Neuronal stem cell (in vitro differentiated cells): ENCODE measurements at regions not wholly inside any gene's neighbourhood (a gene's known extent, or its start where the extent isn't known, plus 50 kb on each side); places are given as distances from the start of the nearest gene placed in this dataset.
A peak's percentile ranks its signal among the peaks of the same experiment; 100 is the strongest.

Experiments used
- DNase-seq: peaks from one replicate; pipeline ENCODE4 v3.0.0-alpha.2; 2013; ENCODE audit warnings: low spot score
- H2AFZ ChIP-seq: one replicate; pipeline ENCODE4 v1.6.1; 2013; ENCODE audit warnings: mild to moderate bottlenecking, low read length, inconsistent platforms
- H2AK5ac ChIP-seq: 2 replicates; pipeline ENCODE4 v1.6.1; 2013; ENCODE audit warnings: low read depth, mild to moderate bottlenecking, inconsistent platforms, low read length, moderate library complexity, mixed read lengths
- H2BK120ac ChIP-seq: 2 replicates; pipeline ENCODE4 v1.6.1; 2013; ENCODE audit warnings: low read depth, mild to moderate bottlenecking, inconsistent platforms, low read length, moderate library complexity, mixed read lengths
- H2BK12ac ChIP-seq: one replicate; pipeline ENCODE4 v1.6.1; 2013; ENCODE audit warnings: low read length, inconsistent platforms
- H2BK15ac ChIP-seq: 2 replicates; pipeline ENCODE4 v1.6.1; 2013; ENCODE audit warnings: mild to moderate bottlenecking, low read length, inconsistent platforms, mixed read lengths
- H2BK5ac ChIP-seq: one replicate; pipeline ENCODE4 v1.6.1; 2013; ENCODE audit warnings: inconsistent platforms, mild to moderate bottlenecking, low read length, moderate library complexity
- H3K14ac ChIP-seq: one replicate; pipeline ENCODE4 v1.6.1; 2013; ENCODE audit warnings: low read length, inconsistent platforms
- H3K18ac ChIP-seq: 2 replicates; pipeline ENCODE4 v1.6.1; 2013; ENCODE audit warnings: low read length, inconsistent platforms
- H3K23ac ChIP-seq: 2 replicates; pipeline ENCODE4 v1.6.1; 2013; ENCODE audit warnings: low read depth, mild to moderate bottlenecking, mixed read lengths, low read length, inconsistent platforms; ENCODE audit not compliant: poor library complexity
- H3K27ac ChIP-seq: replicated peaks from 3 replicates; pipeline ENCODE4 v1.5.1; 2013; ENCODE audit warnings: low read length, inconsistent platforms
- H3K27me3 ChIP-seq, 3 experiments: 2 replicates each; pipeline ENCODE4 v1.6.1; 2013; ENCODE audit warnings: low read length in 3 of 3, mild to moderate bottlenecking in 2 of 3, inconsistent platforms in 1 of 3, low read depth in 1 of 3, mixed read lengths in 1 of 3, moderate library complexity in 1 of 3; ENCODE audit not compliant: control insufficient read depth in 3 of 3, insufficient read depth in 3 of 3
- H3K36me3 ChIP-seq, 2 donors: replicated peaks in 1 of 2; 2 replicates each; pipeline ENCODE4 v1.6.1; 2013; ENCODE audit warnings: low read length in 2 of 2; ENCODE audit not compliant: control insufficient read depth in 2 of 2, insufficient read depth in 2 of 2
- H3K4ac ChIP-seq: 2 replicates; pipeline ENCODE4 v1.6.1; 2013; ENCODE audit warnings: inconsistent platforms, mild to moderate bottlenecking, low read length, moderate library complexity
- H3K4me1 ChIP-seq, 2 donors: 1 replicate in 1 of 2; 2 replicates in 1 of 2; pipeline ENCODE4 v1.6.1; 2013; ENCODE audit warnings: low read length in 2 of 2, low read depth in 1 of 2; ENCODE audit not compliant: control insufficient read depth in 2 of 2, insufficient read depth in 1 of 2
- H3K4me2 ChIP-seq: one replicate; pipeline ENCODE4 v1.6.1; 2013; ENCODE audit warnings: mild to moderate bottlenecking, low read length, inconsistent platforms; ENCODE audit not compliant: insufficient read depth, poor library complexity, severe bottlenecking
- H3K4me3 ChIP-seq, 2 donors: 2 replicates each; pipeline ENCODE4 v1.5.1; 2013; ENCODE audit warnings: low read length in 2 of 2, mild to moderate bottlenecking in 2 of 2, inconsistent platforms in 1 of 2, moderate library complexity in 1 of 2
- H3K79me1 ChIP-seq: one replicate; pipeline ENCODE4 v1.6.1; 2013; ENCODE audit warnings: low read depth, mild to moderate bottlenecking, inconsistent platforms, low read length, moderate library complexity
- H3K9ac ChIP-seq: one replicate; pipeline ENCODE4 v1.6.1; 2013; ENCODE audit warnings: mild to moderate bottlenecking, low read depth, low read length, inconsistent platforms; ENCODE audit not compliant: poor library complexity
- H3K9me3 ChIP-seq, 2 donors: replicated peaks in 1 of 2; 2 replicates each; pipeline versions ENCODE3 to v1.6.1; 2013; ENCODE audit warnings: low read length in 2 of 2, mild to moderate bottlenecking in 2 of 2, inconsistent platforms in 1 of 2, low read depth in 1 of 2, mixed read lengths in 1 of 2, moderate library complexity in 1 of 2; ENCODE audit not compliant: control insufficient read depth in 2 of 2, insufficient read depth in 1 of 2
- H4K8ac ChIP-seq: one replicate; pipeline ENCODE4 v1.6.1; 2013; ENCODE audit warnings: low read depth, mild to moderate bottlenecking, inconsistent platforms, low read length, moderate library complexity
- H4K91ac ChIP-seq: one replicate; pipeline ENCODE4 v1.6.1; 2013; ENCODE audit warnings: low read length, low read depth, mild to moderate bottlenecking, inconsistent platforms; ENCODE audit not compliant: poor library complexity
- WGBS, 2 donors: extraction: QIAGEN DNeasy Blood & Tissue Kit; methylation state at CpG; one replicate each; pipeline ENCODE4 v1.1.7; 2013; ENCODE audit warnings: missing lambda C conversion rate in 2 of 2, mixed read lengths in 1 of 2; ENCODE audit not compliant: insufficient read length in 2 of 2, insufficient replicate concordance in 1 of 2; ENCODE audit errors: extremely low coverage in 2 of 2; 5-methylcytosine and 5-hydroxymethylcytosine counted together

GRCh38 chr6:10112871-10113549 lies 301.9 kb downstream of the TFAP2A start:
- DNase-seq = peak; percentile 8
- H3K4me3 ChIP-seq = no peak overlapping the region

GRCh38 chr6:10111975-10112374 lies 302.9 kb downstream of the TFAP2A start:
- Histone ChIP-seq H4K91ac (no peak overlapping the region), H3K9ac (no peak overlapping the region)

More at GRCh38 chr6:10112871-10113549, 301.9 kb downstream of the TFAP2A start:
- Histone ChIP-seq H4K8ac (no peak overlapping the region), H2AFZ (peak overlapping the region; percentile 26), H3K4me2 (peak overlapping the region; percentile 41), H3K27me3 (peaks cover 0 to 15% (median 0%) of the 10 kb centered on the region in 3 experiments), H3K79me1 (no peaks in the 10 kb centered on the region), H2BK120ac (no peak overlapping the region), H3K9me3 (no peaks in the 10 kb centered on the region), H3K23ac (no peak overlapping the region), H3K14ac (no peak overlapping the region), H3K36me3 (no peaks in the 10 kb centered on the region), H2BK12ac (no peak overlapping the region), H3K27ac (no peak overlapping the region), H3K9ac (no peak overlapping the region), H3K4me1 (peaks cover 0 to 6% of the 10 kb centered on the region in 2 donors), H2BK15ac (peak overlapping the region; percentile 44), H3K18ac (peak overlapping the region; percentile 52), H4K91ac (no peak overlapping the region), H2AK5ac (no peak overlapping the region), H3K4ac (no peak overlapping the region), H2BK5ac (no peak overlapping the region)
- WGBS, 2 donors = no CpG with 5 or more reads among the region's 28 CpGs

DNA sequence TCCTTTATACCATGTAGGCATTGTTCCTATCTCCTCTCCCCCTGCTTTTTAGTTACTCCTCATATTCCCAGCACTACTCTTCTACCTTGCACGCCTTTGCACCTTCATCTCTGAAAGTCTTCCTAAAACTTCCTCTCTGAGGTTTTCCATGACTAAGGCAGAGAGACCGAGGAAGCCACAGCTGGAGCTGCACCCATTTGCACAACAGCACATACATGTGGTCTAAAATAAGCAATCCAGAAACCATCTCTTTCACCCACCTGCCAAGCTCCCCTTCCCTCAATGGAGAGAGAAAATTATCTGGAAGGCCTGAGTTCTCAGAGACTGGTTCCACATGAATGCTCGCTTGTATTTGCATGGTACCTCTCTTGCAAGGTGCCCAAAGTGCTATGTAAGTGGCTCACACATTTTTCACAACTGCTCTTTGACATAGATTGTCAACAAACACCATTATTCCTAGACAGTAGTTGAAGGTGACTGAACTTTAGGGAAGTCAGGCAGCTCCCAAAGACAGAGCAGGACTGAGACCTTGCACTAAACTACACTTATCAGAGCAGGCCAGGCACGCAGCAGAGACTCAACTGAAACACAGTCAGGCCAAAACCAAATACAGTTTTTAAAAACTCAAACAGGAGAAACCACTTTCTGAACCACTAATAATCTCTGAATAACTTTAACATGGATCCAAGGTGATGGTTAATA lies 313.2 kb downstream of the TFAP2A start:
- H3K23ac ChIP-seq = no peak overlapping the region
- H2BK15ac ChIP-seq = no peak overlapping the region
- H3K4me2 ChIP-seq = no peak overlapping the region
- no peak overlapping the region for H3K9ac ChIP-seq
- no peaks in the 10 kb centered on the region for H3K9me3 ChIP-seq
- no peak overlapping the region for H4K8ac ChIP-seq
- no CpG with 5 or more reads among the region's 4 CpGs for WGBS, 2 donors
- DNase-seq = no peak
- no peak overlapping the region for H3K4me3 ChIP-seq
- H3K27me3 ChIP-seq = no peaks in the 10 kb centered on the region
- no peak overlapping the region for H2BK12ac ChIP-seq
- H2AK5ac ChIP-seq = no peak overlapping the region
- H2BK120ac ChIP-seq = no peak overlapping the region
- H3K36me3 ChIP-seq = no peaks in the 10 kb centered on the region
- no peaks in the 10 kb centered on the region for H3K4me1 ChIP-seq
- H3K27ac ChIP-seq = no peak overlapping the region
- H2AFZ ChIP-seq = no peak overlapping the region
- no peak overlapping the region for H3K18ac ChIP-seq
- no peak overlapping the region for H2BK5ac ChIP-seq
- no peak overlapping the region for H3K14ac ChIP-seq
- no peak overlapping the region for H3K4ac ChIP-seq
- H4K91ac ChIP-seq = no peak overlapping the region
- H3K79me1 ChIP-seq = no peaks in the 10 kb centered on the region

More at GRCh38 chr6:10111975-10112374, 302.9 kb downstream of the TFAP2A start:
- H2AK5ac ChIP-seq = no peak overlapping the region
- H2BK120ac ChIP-seq = no peak overlapping the region
- no peaks in the 10 kb centered on the region for H3K36me3 ChIP-seq
- no peak overlapping the region for H2BK12ac ChIP-seq
- H3K9me3 ChIP-seq = no peaks in the 10 kb centered on the region
- peaks cover 0 to 15% (median 0%) of the 10 kb centered on the region in 3 experiments for H3K27me3 ChIP-seq
- no peak overlapping the region for H3K23ac ChIP-seq
- peaks cover 0 to 6% of the 10 kb centered on the region in 2 donors for H3K4me1 ChIP-seq
- H4K8ac ChIP-seq = no peak overlapping the region
- H3K27ac ChIP-seq = no peak overlapping the region
- no peak overlapping the region for H3K18ac ChIP-seq
- no peak overlapping the region for H2BK15ac ChIP-seq
- H2AFZ ChIP-seq = no peak overlapping the region
- H2BK5ac ChIP-seq = no peak overlapping the region
- no peak for DNase-seq
- H3K4me3 ChIP-seq = no peak overlapping the region
- H3K4ac ChIP-seq = no peak overlapping the region
- H3K14ac ChIP-seq = no peak overlapping the region
- no peaks in the 10 kb centered on the region for H3K79me1 ChIP-seq
- no peak overlapping the region for H3K4me2 ChIP-seq
- no CpG with 5 or more reads among the region's 7 CpGs for WGBS, 2 donors

DNA sequence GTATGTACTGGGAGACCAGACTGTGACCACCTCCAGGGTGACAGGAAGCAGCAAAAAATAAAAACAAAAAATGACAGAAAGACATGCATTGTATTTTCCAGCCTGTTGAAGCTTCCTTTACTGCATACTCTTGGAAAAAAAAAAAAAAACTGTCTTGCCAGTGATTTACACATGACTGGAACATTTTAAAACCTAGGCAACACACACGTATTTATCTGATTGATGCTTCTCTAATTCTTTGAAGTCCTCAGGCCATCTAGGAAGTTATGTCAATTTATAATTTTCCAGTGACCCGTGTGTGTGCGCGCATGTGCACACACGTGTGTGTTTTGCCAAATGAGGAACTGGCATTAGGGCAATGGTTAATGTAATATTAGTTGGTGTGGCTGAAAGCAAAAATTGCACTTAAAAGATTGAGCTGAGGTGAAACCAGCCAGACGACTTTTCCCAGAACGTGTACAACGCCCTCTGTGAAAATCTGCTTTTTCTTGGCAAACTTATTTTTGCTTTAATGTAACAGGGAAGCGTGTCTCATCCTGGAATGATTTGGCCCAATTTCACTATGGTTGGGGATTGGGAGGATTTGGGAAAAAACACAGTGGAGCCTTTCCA lies 315.2 kb downstream of the TFAP2A start:
- H2AK5ac ChIP-seq = no peak overlapping the region
- no peaks in the 10 kb centered on the region for H3K79me1 ChIP-seq
- no peak overlapping the region for H3K14ac ChIP-seq
- H2AFZ ChIP-seq = peak overlapping the region; percentile 51
- no peak overlapping the region for H3K23ac ChIP-seq
- H2BK15ac ChIP-seq = no peak overlapping the region
- H2BK5ac ChIP-seq = no peak overlapping the region
- H3K4me1 ChIP-seq = no peaks in the 10 kb centered on the region
- peaks cover 0 to 2% of the 10 kb centered on the region in 2 donors for H3K9me3 ChIP-seq
- no CpG with 5 or more reads among the region's 9 CpGs for WGBS, 2 donors
- H3K27me3 ChIP-seq = no peaks in the 10 kb centered on the region
- no peak overlapping the region for H3K18ac ChIP-seq
- no peaks in the 10 kb centered on the region for H3K36me3 ChIP-seq
- no peak overlapping the region for H4K8ac ChIP-seq
- H3K4me2 ChIP-seq = no peak overlapping the region
- no peak overlapping the region for H3K27ac ChIP-seq
- no peak overlapping the region for H2BK12ac ChIP-seq
- no peak overlapping the region for H2BK120ac ChIP-seq
- H3K4ac ChIP-seq = no peak overlapping the region
- H4K91ac ChIP-seq = no peak overlapping the region
- H3K9ac ChIP-seq = no peak overlapping the region
- no peak for DNase-seq
- H3K4me3 ChIP-seq = no peak overlapping the region
